ENCODE measurements at regions not wholly inside any gene's neighbourhood (a gene's known extent, or its start where the extent isn't known, plus 50 kb on each side); places are given as distances from the start of the nearest gene placed in this dataset.
"Not testable (repeated sequence)": the region's sequence is repeated elsewhere in the genome, so short reads cannot be mapped to it uniquely, and the experiment has no call there.

DNA sequence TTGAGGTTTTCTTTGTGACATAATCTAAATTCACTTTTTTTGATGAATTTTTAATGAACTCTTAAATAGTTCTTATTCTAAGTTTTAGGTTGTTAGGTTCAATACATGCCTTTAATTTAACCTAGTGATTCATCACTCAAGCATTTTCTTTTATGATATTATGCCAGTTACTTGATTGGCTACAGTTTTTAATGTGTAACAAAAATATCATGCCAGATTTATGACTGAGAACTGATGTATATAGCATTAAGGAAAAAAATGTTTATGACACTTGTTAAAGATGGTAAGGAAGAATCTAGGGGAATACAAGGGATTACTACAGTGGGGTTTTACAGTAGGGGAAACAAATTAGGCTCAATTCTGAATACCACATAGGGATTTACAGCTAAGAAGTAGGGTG, 103.1 kb downstream of the VGLL3 start:
- DNase-seq = no peak

DNA sequence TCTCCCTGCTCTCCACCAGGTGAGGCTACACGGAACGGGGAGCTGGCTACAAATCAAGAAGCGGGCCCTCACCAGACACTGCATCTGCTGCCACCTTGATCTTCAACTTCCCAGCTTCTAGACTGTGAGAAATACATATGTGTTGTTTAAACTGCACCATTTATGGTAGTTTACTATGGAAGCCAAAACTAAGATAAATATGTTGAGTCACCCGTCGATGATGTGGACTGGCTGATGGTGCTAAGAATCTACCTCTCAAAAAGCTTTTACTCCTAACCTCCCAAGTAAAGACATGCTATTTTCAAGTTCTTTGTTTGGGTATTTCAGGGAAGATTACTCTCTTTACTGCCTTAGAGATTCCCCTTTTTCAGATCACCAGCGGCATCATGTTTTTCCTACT, 110.9 kb downstream of the VGLL3 start:
- DNase-seq = no peak

DNA sequence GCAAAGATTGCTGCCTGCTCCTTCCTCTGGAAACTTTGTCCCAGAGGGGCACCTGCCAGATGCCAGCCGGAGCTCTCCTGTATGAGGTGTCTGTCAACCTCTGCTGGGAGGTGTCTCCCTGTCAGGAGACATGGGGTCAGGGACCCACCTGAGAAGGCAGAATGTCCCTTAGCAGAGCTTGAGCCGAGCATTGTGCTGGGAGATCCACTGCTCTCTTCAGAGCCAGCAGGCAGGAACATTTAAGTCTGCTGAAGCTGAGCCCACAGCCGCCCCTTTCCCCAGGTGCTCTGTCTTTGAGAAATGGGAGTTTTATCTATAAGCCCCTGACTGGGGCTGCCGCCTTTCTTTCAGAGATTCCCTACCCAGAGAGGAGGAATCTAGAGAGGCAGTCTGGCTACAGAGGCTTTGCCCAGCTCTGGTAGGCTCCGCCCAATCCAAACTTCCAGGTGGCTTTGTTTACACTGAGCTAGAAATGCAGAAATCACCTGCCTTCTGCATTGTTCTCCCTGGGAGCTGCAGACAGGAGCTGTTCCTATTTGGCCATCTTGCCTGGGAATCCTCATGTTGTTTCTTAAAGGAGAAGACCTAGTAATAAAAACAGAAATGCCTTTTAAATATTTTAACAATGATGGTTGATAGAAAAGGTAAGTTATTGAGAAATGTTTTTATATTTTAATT, 114.3 kb downstream of the VGLL3 start:
- not testable (repeated sequence) for DNase-seq

DNA sequence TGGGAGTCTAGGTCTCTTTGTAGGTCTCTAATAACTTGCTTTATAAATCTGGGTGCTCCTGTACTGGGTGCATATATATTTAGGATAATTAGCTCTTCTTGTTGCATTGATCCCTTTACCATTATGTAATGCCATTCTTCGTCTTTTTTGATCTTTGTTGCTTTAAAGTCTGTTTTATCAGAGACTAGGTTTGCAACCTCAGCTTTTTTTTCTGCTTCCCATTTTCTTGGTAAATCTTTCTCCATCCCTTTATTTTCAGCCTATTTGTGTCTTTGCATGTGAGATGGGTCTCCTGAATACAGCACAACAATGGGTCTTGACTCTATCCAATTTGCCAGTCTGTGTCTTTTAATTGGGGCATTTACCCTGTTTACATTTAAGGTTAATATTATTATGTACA, 116.2 kb downstream of the VGLL3 start:
- not testable (repeated sequence) for DNase-seq

DNA sequence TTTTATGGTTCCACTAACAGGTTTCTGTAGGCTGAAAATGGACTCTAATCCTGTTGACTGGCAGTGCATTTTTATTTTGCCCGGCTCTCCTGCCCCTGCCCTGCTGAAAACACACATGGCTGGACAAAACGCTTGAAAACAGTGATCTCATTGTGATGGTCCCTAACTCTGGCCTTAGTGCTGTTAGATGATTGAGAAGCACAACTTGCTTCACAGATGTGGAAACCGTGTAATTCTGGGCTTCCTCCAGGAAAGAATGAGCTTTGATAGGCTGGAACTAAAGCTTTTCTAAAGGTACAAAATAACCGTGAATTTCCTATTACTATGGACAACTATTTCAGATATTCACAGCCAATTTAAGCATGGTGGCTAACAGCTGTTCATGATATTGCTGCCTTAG, 121.4 kb downstream of the VGLL3 start:
- DNase-seq = no peak

DNA sequence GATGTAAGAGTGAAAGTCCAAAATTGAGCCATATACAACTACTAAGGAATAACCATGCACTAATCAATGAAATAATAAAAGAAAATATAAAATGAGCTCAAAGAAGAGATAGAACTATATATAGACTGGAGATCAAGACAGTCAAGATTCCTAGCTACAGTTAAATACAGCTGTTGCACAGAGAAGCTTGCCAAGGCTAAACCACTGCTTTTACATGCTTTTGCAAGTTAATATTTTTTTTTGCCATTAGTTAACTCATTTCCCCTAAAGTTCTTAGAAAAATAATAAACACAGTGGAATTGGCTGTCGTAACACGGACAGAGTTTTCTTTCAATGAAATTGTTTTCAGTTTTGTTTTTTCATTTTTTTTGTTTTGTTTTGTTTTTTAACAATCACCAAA, 123.0 kb downstream of the VGLL3 start:
- DNase-seq = no peak

DNA sequence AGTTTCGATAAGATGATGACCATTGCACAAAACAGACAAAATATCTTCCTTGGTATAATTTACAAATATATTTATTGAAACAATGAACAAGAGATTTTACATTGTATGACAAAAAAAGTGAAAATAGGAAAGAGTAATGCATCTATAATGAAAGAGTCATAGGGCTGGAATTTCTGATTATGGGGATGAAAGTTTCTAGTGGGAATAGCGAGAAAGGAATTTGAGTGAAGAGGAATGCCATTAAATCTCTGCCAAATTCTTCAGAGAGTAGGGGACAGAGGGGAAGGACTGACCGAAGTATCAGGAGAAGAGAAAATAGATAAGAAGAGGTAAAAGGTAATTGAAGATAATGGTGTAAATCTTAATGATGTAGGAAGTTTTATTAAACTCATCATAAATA, 125.4 kb downstream of the VGLL3 start:
- DNase-seq = no peak

DNA sequence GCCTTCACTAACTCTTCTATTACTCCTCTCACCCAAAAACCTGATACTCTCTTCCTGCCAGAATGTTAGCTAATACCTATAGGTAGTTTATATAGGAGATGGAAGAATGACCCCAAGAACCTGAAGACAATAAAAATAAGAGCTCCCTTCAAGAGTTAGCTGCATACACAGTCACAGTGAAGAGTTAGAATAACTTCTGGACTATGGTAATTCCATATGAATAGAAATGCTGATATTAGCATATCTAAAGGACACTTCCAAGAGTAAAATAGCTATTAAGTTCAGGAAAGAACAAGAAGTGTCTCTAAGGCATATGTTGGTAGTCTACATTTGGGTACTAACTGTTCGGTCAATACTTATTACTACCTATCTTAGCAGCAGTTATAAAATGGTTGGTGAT, 134.2 kb downstream of the VGLL3 start:
- DNase-seq = no peak

DNA sequence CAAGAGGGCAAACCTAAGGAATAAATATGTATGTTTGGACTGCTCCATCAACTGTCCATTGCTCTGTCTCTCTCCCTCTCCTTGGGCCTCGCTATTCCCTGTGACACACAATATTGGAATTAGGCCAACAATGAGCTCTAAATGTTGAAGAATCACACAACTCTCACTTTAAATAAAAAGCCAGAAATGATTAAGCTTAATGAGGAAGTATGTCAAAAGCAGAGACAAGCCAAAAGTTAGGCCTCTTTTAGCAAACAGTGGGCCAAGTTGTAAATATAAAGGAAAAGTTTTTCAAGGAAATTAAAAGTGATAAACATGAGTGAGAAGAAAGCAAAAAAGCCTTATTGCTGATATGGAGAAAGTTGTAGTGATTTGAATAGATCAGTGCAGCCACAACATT, 141.0 kb downstream of the VGLL3 start:
- DNase-seq = no peak

DNA sequence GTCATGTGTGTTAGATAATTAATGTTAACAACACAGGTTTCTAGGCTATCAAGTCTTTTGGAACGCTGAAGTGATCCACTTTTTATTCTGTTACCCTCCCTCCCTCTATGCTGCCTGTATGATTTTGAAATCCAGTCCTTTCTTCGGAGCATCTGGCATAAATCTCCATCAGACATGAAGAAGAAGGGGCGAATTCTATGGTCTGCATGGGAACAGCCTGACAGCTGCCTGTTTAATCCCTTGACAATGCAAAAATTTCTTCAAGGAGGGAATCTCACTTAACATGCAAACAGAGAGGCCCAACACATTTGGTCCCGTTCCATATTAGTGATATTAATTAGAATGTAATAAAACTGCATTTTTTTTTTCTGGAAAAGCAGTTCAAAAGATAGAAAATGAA, 145.2 kb downstream of the VGLL3 start:
- DNase-seq = no peak

DNA sequence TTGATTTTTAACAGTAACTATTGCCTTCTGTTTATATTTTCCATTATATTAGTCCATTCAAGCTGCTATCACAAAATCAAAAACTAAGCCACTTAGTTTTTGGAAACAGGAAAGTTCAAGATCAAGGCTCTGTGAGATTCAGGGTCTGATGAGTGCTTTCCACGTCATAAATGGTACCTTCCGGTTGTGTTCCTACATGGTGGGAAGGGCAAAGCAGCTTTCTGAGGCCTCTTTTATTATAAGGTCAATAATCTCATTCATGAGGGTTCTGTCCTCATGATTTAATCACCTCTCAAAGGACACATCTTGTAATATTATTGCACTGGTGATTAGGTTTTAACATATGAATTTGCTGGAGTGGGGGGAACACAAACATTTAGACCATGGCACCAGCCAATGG, 152.0 kb downstream of the VGLL3 start:
- no peak for DNase-seq

DNA sequence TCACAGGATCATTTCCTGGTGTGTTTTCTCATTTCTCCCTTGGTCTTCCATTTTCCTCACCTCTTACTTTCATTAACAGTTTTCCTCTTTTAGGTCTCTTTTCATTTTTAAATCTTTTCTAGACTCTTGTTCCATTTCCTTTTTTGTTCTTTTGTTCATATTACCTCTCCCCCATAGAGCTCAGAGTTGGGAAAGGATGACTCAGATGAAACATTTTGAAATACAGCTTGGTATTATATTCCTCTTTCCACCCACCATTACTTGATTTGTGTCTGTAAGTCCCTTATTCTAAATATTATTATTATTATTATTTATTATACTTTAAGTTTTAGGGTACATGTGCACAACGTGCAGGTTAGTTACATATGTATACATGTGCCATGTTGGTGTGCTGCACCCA, 153.1 kb downstream of the VGLL3 start:
- DNase-seq = no peak

DNA sequence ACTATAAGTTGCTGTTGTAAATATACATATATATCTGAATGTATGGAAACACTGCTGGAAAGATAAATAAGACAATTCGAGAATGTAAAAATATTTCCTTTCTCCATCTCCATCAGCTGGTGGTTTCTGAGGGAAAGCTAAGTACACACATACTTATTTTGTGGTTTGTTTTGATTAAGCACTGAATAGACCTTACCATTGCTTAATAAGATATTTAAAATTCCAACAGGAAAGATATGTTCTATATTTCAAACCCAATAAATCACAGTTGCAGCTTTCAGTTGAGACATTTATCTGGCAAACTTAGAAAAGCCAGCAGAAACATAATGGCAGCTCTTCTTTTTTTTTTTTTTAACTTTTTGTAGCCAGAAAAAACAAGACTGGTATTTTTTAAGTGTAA, 160.4 kb downstream of the VGLL3 start:
- DNase-seq = no peak

DNA sequence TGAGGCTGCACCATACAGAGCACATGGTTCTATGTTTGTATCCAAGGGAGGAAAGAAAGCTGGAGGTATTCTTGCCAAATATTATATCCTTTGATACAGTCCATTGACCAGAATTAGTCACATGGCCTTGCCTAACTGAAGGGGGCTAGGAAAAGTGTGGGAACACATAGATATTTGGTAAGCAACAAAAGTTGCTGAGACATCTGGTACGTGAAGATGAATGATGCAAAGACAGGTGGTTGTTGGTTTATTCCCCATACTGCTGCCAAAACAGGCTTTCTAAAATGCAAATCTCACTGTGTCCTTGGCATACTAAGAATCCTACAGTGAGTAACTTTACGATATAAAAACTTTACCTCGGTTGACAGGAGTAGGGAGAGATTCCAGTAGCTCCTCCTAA, 162.2 kb downstream of the VGLL3 start:
- no peak for DNase-seq

DNA sequence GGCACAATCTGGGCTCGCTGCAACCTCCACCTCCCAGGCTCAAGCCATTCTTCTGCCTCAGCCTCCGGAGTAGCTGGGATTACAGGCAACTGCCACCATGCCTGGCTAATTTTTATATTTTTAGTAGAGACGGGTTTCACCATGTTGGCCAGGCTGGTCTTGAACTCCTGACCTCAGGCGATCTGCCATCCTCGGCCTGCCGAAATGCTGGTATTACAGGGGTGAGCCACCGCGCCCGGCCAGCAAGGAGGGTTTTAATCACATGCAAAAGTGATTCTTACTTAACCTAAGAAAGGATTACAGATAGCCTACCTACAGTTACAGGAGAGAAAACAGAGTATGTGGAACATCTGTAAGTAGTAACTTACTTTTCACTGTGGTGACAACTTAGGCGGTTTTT, 163.4 kb downstream of the VGLL3 start:
- DNase-seq = not testable (repeated sequence)

DNA sequence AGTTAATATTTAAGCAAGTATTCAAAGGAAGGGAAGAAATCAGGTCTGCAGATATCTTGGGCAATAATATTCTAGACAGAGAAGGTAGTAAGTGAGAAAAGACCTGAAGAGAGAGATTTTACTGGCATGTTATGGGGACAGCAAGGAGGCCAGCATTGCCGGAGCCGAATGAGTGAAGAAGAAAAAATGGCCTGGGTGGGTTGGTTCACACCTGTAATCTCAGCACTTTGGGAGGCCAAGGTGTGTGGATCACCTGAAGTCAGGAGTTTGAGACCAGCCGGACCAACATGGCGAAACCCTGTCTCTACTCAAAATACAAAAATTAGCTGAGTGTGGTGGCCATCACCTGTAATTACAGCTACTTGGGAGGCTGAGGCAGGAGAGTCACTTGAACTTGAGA, 164.7 kb downstream of the VGLL3 start:
- DNase-seq = no peak

DNA sequence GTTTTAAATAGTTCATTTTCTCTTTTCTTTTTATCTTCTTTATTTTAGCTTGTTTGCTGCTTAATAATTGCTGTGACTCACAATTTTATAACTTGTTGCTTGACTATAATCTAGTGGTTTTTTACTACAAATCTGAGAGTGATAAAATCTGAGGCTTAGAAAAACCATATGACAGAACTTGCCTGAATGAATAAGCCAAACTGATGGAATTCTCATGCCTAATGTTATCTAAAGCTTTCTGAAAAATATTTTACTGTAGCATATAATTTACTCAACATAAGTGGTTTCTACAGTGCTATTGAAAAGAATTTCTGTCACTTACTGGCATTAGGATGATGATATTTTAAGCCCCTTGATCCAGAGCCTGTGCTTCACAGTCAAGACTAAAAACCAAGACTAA, 175.1 kb downstream of the VGLL3 start:
- no peak for DNase-seq

DNA sequence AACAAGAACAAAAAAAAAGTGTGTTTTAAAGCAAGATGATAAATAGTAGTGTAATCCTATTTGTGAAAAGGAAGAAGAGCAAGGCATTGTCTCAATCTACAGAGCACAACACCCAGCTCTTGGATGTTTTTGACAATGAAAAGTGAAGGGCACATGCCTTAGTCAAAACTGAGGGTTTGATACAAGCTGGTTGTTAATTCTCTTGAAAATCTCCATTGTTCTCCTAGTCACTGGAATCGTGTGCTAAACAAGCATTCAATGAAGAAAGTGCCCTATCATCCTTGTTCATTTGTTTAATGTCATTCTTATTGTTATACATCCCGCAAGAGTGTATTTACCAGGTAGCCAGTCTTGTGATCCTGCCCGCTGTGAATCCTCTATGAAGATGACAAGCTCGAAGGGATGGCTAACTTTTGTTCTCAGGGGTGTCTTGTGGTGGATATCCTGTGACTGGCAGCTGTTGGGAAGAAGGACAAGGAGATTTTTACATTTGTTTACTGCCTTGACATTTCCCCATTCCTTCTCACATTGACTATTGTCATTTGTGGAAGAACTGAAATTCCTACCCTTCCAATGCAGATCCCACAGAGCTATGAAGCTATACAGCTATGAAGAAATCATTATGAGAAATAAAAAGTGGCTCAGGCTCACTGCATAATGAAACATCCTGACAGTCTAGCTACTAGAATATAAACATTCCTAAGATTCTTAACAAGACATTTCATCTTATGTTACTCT, 175.9 kb downstream of the VGLL3 start:
- no peak for DNase-seq

DNA sequence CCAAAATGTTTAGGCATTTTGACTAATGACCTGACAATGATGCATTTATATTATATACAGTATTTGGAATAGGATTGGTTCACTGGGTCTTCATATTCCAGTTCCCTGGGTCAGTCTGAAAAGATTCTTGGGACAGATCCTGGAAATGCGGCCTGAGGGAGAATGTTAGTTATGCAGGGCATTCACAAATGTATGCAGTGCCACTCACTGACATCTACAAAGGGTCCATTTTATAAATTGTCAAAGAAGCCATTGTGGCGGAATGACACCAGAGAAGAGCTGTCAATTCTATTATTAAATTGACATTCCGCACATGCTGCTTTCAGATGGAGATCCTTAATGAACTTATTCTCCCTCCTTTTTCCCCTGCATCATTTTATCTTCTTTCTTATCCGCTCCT, 176.6 kb downstream of the VGLL3 start:
- DNase-seq = no peak

DNA sequence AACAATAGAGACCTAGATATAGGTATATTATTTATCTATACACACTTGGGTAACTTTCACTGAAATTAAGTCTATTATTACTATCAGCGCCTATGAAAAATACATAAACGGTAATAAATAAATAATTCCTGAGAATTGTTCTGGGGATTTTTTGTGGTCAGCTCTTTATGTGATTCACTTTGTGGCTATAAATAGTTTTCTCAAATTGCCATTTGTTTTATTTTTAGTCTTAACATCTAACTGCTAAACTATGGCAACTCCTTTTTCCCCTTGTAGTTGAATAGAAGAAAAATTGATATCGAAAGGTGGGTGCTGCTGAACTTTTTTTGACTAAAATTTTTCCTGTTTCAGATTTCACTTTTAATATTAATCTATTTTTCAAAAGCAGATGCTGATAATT, 189.0 kb downstream of the VGLL3 start:
- DNase-seq = no peak

DNA sequence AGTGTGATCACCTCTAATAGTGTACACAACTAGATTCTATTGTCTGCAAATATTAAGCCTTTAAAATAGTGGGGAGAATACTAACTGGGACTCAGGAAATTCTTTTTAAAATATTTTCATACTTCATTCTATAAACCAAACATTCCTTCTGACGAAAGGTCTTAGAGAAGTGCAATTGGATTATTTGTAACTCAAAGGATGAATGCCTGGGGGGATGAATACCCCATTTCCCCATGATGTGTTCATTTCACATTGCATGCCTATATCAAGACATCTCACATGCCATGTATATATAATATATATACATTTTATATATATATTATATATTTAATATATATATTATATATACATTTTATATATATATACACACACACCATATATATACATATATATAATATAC, 189.9 kb downstream of the VGLL3 start:
- DNase-seq = no peak

DNA sequence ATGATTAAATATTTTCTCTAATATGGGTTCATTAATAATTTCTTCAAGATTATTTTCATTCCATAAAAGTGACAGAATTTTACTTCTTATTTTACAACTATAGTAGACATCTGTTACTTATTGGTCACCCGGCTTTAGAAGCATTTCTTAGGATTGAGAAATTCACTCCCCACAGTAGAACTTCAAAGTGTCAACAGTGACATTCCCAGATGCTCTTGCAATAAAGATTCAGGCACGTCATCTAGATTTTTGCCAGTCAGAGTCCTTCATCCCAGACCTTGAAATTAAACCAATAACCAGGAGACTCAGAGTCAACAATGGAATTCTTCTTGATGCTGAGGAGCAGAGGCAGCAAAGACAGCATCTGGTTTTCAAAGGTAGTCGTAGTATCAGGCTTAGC, 190.8 kb downstream of the VGLL3 start:
- DNase-seq = no peak

DNA sequence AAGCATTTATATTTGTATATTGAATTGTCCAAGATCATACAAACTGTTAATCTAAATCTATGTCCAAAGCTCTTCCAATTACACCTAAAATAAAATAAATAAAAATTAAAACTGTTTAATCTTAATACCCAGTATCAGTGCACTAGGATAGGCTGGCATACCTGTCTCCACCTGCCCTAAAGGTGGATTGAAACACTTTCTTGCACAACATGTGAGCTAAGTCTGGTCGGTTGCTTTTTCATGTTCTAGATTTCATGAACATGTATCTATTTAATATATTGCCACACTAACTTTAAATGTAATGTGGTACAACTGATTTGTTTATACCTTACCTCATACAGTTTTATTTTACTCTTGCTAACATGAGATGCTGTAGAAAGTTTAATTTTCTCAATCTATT, 193.0 kb downstream of the VGLL3 start:
- no peak for DNase-seq

DNA sequence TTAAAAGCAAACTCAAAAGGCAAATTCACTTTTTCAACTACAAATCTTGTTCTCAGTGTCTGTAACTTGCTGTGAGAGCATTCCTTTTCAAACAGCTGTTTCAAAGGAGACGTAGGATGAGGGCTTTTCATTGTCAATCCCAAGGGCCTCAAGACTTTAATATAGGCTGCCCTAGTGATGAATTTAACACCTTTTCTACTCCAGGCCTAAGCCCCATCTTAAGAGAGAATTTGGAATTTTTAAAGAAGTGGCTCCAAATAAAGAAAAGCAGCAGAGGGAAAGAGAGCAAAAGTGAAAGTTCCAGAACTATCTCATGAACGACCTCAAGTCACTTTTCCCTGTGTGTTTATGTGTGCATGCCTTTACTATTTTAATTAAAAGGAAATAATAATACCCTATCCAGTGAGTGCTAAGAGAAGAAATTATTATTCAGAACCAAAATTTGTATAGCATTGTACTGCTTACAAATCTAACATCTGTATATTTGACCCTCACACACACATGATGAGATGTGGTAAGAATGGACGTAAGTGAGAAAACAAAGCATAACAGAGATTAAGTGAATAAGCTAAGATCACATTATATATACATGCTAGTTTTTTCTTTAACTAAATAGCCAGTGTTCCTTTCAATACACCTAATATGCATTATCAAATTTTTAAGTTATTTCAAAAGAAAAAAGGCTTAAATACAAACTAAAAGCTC, 196.4 kb downstream of the VGLL3 start:
- no peak for DNase-seq

All from RPMI8226 (cell line).